T-cell (primary cell): ENCODE measurements at regions not wholly inside any gene's neighbourhood (a gene's known extent, or its start where the extent isn't known, plus 50 kb on each side); places are given as distances from the start of the nearest gene placed in this dataset.

Source experiments
- ATAC-seq, 4 experiments: fragments of 200-7000 bp in 3 of 4; fragments of 150-1000 bp in 1 of 4; cut with Tn5 transposase; replicated peaks in 1 of 4; 1 replicate in 3 of 4; 2 replicates in 1 of 4; pipeline ENCODE4 v1.10.0; 2021; ENCODE audit warnings: moderate library complexity in 3 of 4, mild to moderate bottlenecking in 2 of 4, moderate number of reproducible peaks in 1 of 4
- CTCF ChIA-PET, 2 donors: fragments of 300-600 bp; sonication (Branson Sonifier 250); formaldehyde crosslinking; loops; one replicate each; lab custom pipeline; 2022; ENCODE audit warnings: antibody characterized with exemption in 2 of 2; lab: Charles Lee
- POLR2A ChIA-PET, 2 donors: fragments of 300-600 bp; sonication (Branson Sonifier 250); formaldehyde crosslinking; loops; one replicate each; lab custom pipeline; 2022; ENCODE audit warnings: antibody characterized with exemption in 2 of 2; lab: Charles Lee
- DNase-seq, 35 experiments: peaks; one replicate each; pipeline versions ENCODE4 v3.0.0 to v3.0.0-alpha.2; 2013 to 2023
- H3K27ac ChIP-seq: one replicate; pipeline ENCODE4 v1.5.1; 2013; ENCODE audit warnings: low read length
- H3K27me3 ChIP-seq, 2 experiments: replicated peaks in 1 of 2; 1 replicate in 1 of 2; 2 replicates in 1 of 2; pipeline versions ENCODE4 v1.6.1 to v1.7.0; 2013; ENCODE audit warnings: low read length in 1 of 2, mixed read lengths in 1 of 2; ENCODE audit not compliant: control insufficient read depth in 2 of 2, insufficient read depth in 2 of 2; ENCODE audit errors: extremely low read depth in 1 of 2
- H3K36me3 ChIP-seq, 2 donors: 1 replicate in 1 of 2; 2 replicates in 1 of 2; pipeline versions ENCODE4 v1.6.1 to v1.7.0; 2013; ENCODE audit warnings: low read length in 1 of 2; ENCODE audit not compliant: control insufficient read depth in 2 of 2, insufficient read depth in 1 of 2; ENCODE audit errors: extremely low read depth in 1 of 2
- H3K4me1 ChIP-seq, 2 experiments: 1 replicate in 1 of 2; 2 replicates in 1 of 2; pipeline versions ENCODE4 v1.6.1 to v1.7.0; 2013; ENCODE audit warnings: low read length in 2 of 2, mixed read lengths in 1 of 2; ENCODE audit not compliant: insufficient read depth in 2 of 2, control insufficient read depth in 1 of 2; ENCODE audit errors: extremely low read depth in 1 of 2
- H3K4me3 ChIP-seq, 2 donors: 1 replicate in 1 of 2; 2 replicates in 1 of 2; pipeline versions ENCODE4 v1.5.1 to v1.7.0; 2013; ENCODE audit warnings: mild to moderate bottlenecking in 2 of 2, low read length in 1 of 2, moderate library complexity in 1 of 2; ENCODE audit not compliant: control insufficient read depth in 1 of 2; ENCODE audit errors: extremely low read depth in 1 of 2
- H3K9me3 ChIP-seq: 2 replicates; pipeline ENCODE4 v1.7.0; 2013
- H3K27ac Mint-ChIP-seq, 2 donors: one replicate each; pipeline ENCODE4 v1.8.0; 2020 to 2021; ENCODE audit warnings: mild to moderate bottlenecking in 2 of 2, mixed read lengths in 2 of 2
- H3K27me3 Mint-ChIP-seq, 2 donors: one replicate each; pipeline ENCODE4 v1.8.0; 2021 to 2022; ENCODE audit warnings: mixed read lengths in 2 of 2
- H3K36me3 Mint-ChIP-seq: one replicate; pipeline ENCODE4 v1.8.0; 2021; ENCODE audit warnings: mixed read lengths
- H3K4me1 Mint-ChIP-seq, 3 donors: one replicate each; pipeline ENCODE4 v1.8.0; 2020 to 2022; ENCODE audit warnings: mixed read lengths in 3 of 3, mild to moderate bottlenecking in 1 of 3
- H3K4me3 Mint-ChIP-seq, 3 donors: one replicate each; pipeline ENCODE4 v1.8.0; 2020 to 2022; ENCODE audit warnings: mild to moderate bottlenecking in 3 of 3, mixed read lengths in 3 of 3, moderate library complexity in 3 of 3
- H3K9me3 Mint-ChIP-seq, 3 donors: one replicate each; pipeline ENCODE4 v1.8.0; 2020 to 2022; ENCODE audit warnings: mixed read lengths in 3 of 3
- WGBS: methylation state at CpG from one replicate; pipeline ENCODE4 v1.1.5; 2013; ENCODE audit warnings: missing lambda C conversion rate; ENCODE audit not compliant: insufficient coverage; 5-methylcytosine and 5-hydroxymethylcytosine counted together

GRCh38 chrX:122440832-122441231 lies 743.2 kb upstream of the GRIA3 start:
- ChIA-PET CTCF (no interaction called here), POLR2A (no interaction called here)
- Histone ChIP-seq H3K36me3 (no peaks in the 10 kb centered on the region), H3K27me3 (no peaks in the 10 kb centered on the region), H3K27ac (no peak overlapping the region), H3K4me3 (no peak overlapping the region), H3K4me1 (no peaks in the 10 kb centered on the region), H3K9me3 (no peaks in the 10 kb centered on the region)
- Mint-ChIP-seq H3K27ac (no peak overlapping the region), H3K4me3 (no peak overlapping the region), H3K27me3 (peaks cover 0 to 10% of the 10 kb centered on the region in 2 donors), H3K4me1 (no peaks in the 10 kb centered on the region), H3K9me3 (peaks cover 0 to 20% (median 14%) of the 10 kb centered on the region in 3 donors), H3K36me3 (no peaks in the 10 kb centered on the region)
- no peak for ATAC-seq
- DNase-seq = no peak

- Mint-ChIP-seq H3K4me3 (no peak overlapping the region), H3K27me3 (peaks cover 0 to 11% of the 10 kb centered on the region in 2 donors), H3K4me1 (no peaks in the 10 kb centered on the region), H3K9me3 (peaks cover 0 to 16% (median 12%) of the 10 kb centered on the region in 3 donors), H3K36me3 (no peaks in the 10 kb centered on the region), H3K27ac (no peak overlapping the region)
- Histone ChIP-seq H3K9me3 (no peaks in the 10 kb centered on the region), H3K27me3 (no peaks in the 10 kb centered on the region), H3K4me3 (no peak overlapping the region), H3K27ac (no peak overlapping the region), H3K36me3 (no peaks in the 10 kb centered on the region), H3K4me1 (no peaks in the 10 kb centered on the region)
- CTCF ChIA-PET = no interaction called here
- POLR2A ChIA-PET = no interaction called here
- ATAC-seq (no peak), DNase-seq (no peak)
- no CpG with 5 or more reads among the region's 1 CpG for WGBS
Observed at GRCh38 chrX:122441451-122441850, 742.6 kb upstream of the GRIA3 start.

DNA sequence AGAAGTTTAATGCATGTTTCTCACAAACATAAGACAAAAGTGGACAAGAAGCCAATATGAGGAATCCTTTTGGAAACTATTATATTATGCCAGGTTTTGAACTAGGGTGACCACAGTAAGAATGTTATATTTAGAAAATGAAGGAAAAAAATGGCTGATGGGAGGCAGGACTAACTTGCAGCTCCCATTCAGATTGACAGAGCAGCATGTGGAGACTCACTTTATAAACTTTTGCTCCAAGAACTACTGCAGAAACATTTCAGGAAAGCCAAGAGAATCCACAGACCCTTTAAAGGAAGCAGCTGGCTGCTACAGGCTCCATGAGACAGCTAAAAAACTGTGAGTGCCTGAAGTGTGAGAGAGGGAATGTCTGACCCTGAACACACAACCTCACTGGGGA lies 738.6 kb upstream of the GRIA3 start:
- H3K4me3 ChIP-seq = no peak overlapping the region
- no peak overlapping the region for H3K27ac ChIP-seq
- ATAC-seq (no peak), DNase-seq (no peak)
- H3K4me1 ChIP-seq = no peaks in the 10 kb centered on the region
- Mint-ChIP-seq H3K9me3 (peaks cover 0 to 3% (median 0%) of the 10 kb centered on the region in 3 donors), H3K27me3 (peaks cover 0 to 15% of the 10 kb centered on the region in 2 donors), H3K27ac (no peak overlapping the region), H3K4me3 (no peak overlapping the region), H3K36me3 (no peaks in the 10 kb centered on the region), H3K4me1 (no peaks in the 10 kb centered on the region)
- POLR2A ChIA-PET = no interaction called here
- CTCF ChIA-PET = no interaction called here
- no peaks in the 10 kb centered on the region for H3K36me3 ChIP-seq
- no peaks in the 10 kb centered on the region for H3K27me3 ChIP-seq
- H3K9me3 ChIP-seq = no peaks in the 10 kb centered on the region

GRCh38 chrX:122464341-122464740 lies 719.7 kb upstream of the GRIA3 start:
- ChIA-PET CTCF (no interaction called here), POLR2A (no interaction called here)
- H3K27ac ChIP-seq = no peak overlapping the region
- H3K4me1 Mint-ChIP-seq = no peaks in the 10 kb centered on the region
- no peaks in the 10 kb centered on the region for H3K27me3 Mint-ChIP-seq
- no peaks in the 10 kb centered on the region for H3K27me3 ChIP-seq
- no peak overlapping the region for H3K27ac Mint-ChIP-seq
- H3K4me3 Mint-ChIP-seq = no peak overlapping the region
- ATAC-seq (no peak), DNase-seq (no peak)
- no peaks in the 10 kb centered on the region for H3K36me3 Mint-ChIP-seq
- H3K4me1 ChIP-seq = no peaks in the 10 kb centered on the region
- no peaks in the 10 kb centered on the region for H3K9me3 Mint-ChIP-seq
- WGBS = no CpG with 5 or more reads among the region's 3 CpGs
- no peaks in the 10 kb centered on the region for H3K9me3 ChIP-seq
- no peak overlapping the region for H3K4me3 ChIP-seq
- H3K36me3 ChIP-seq = no peaks in the 10 kb centered on the region

- H3K9me3 Mint-ChIP-seq = no peaks in the 10 kb centered on the region
- DNase-seq (no peak), ATAC-seq (no peak)
- ChIA-PET POLR2A (no interaction called here), CTCF (no interaction called here)
- no peaks in the 10 kb centered on the region for H3K4me1 Mint-ChIP-seq
- H3K9me3 ChIP-seq = no peaks in the 10 kb centered on the region
- H3K27me3 ChIP-seq = no peaks in the 10 kb centered on the region
- H3K4me3 ChIP-seq = no peak overlapping the region
- peaks cover 0 to 6% of the 10 kb centered on the region in 2 donors for H3K27me3 Mint-ChIP-seq
- H3K27ac ChIP-seq = no peak overlapping the region
- H3K36me3 Mint-ChIP-seq = no peaks in the 10 kb centered on the region
- H3K27ac Mint-ChIP-seq = no peak overlapping the region
- H3K36me3 ChIP-seq = no peaks in the 10 kb centered on the region
- no peaks in the 10 kb centered on the region for H3K4me1 ChIP-seq
- no peak overlapping the region for H3K4me3 Mint-ChIP-seq
Observed at GRCh38 chrX:122475306-122475705, 708.8 kb upstream of the GRIA3 start.

GRCh38 chrX:122500556-122500955 lies 683.5 kb upstream of the GRIA3 start:
- DNase-seq (no peak), ATAC-seq (no peak)
- Mint-ChIP-seq H3K27ac (no peak overlapping the region), H3K4me1 (no peaks in the 10 kb centered on the region), H3K9me3 (peaks cover 2 to 13% (median 6%) of the 10 kb centered on the region in 3 donors), H3K36me3 (no peaks in the 10 kb centered on the region), H3K27me3 (peaks cover 0 to 4% of the 10 kb centered on the region in 2 donors), H3K4me3 (no peak overlapping the region)
- no peak overlapping the region for H3K27ac ChIP-seq
- WGBS = no CpG with 5 or more reads among the region's 2 CpGs
- ChIA-PET POLR2A (no interaction called here), CTCF (no interaction called here)
- peaks cover 2% of the 10 kb centered on the region for H3K9me3 ChIP-seq
- no peak overlapping the region for H3K4me3 ChIP-seq
- H3K4me1 ChIP-seq = no peaks in the 10 kb centered on the region
- H3K36me3 ChIP-seq = no peaks in the 10 kb centered on the region
- no peaks in the 10 kb centered on the region for H3K27me3 ChIP-seq

DNA sequence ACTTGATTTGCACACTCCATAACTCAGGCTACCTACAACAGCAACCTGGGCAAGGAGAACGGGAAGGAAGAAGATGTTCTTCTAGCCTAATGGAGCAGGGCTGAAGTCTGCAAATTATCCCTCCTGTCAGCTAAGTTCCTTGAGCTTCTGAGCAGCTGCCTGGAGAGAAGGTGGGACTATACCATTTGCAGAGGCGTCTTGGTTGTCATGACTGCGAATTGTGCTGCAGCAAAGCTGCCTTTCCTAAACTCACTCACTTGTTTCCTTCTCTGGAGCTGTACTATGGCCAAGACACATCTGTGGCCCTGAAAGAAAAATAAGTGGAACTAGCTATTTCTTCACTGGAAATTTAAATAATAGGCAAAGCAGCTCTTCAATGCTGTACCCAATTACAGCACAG lies 682.4 kb upstream of the GRIA3 start:
- no CpG with 5 or more reads among the region's 3 CpGs for WGBS
- peaks cover 2 to 11% (median 6%) of the 10 kb centered on the region in 3 donors for H3K9me3 Mint-ChIP-seq
- H3K4me3 ChIP-seq = no peak overlapping the region

More for the DNA sequence above, 682.4 kb upstream of the GRIA3 start:
- H3K4me1 Mint-ChIP-seq = no peaks in the 10 kb centered on the region
- H3K27me3 ChIP-seq = no peaks in the 10 kb centered on the region
- POLR2A ChIA-PET = no interaction called here
- no peaks in the 10 kb centered on the region for H3K4me1 ChIP-seq
- no peak overlapping the region for H3K27ac ChIP-seq
- H3K4me3 Mint-ChIP-seq = no peak overlapping the region
- peaks cover 0 to 5% of the 10 kb centered on the region in 2 donors for H3K27me3 Mint-ChIP-seq
- ATAC-seq (no peak), DNase-seq (no peak)
- H3K9me3 ChIP-seq = peaks cover 2% of the 10 kb centered on the region
- H3K27ac Mint-ChIP-seq = no peak overlapping the region
- no peaks in the 10 kb centered on the region for H3K36me3 ChIP-seq
- H3K36me3 Mint-ChIP-seq = no peaks in the 10 kb centered on the region
- CTCF ChIA-PET = interaction anchor here in 1 of 2 donors (0.5 kb wide), 1 partner anchor 109 kb away, joined by 3 read pairs; no protein-coding TSS in a partner anchor
